HepG2 (cell line): ENCODE measurements at regions not wholly inside any gene's neighbourhood (a gene's known extent, or its start where the extent isn't known, plus 50 kb on each side); places are given as distances from the start of the nearest gene placed in this dataset.

Experiments
- BRD4 ChIP-seq: sonication (generic); formaldehyde crosslinking; IDR thresholded peaks from 2 replicates; pipeline ENCODE4 v1.4.0; 2020; ENCODE audit warnings: missing genetic modification reagents
- GATAD2A ChIP-seq: IDR thresholded peaks from 2 replicates; pipeline ENCODE4 v1.6.1; 2016
- MAFG ChIP-seq: sonication (generic); formaldehyde crosslinking; IDR thresholded peaks from 2 replicates; pipeline ENCODE4 v1.5.1; 2020; ENCODE audit warnings: mild to moderate bottlenecking, missing genetic modification reagents
- POLR2AphosphoS5 ChIP-seq: IDR thresholded peaks from 2 replicates; pipeline ENCODE4 v1.6.1; 2012; ENCODE audit warnings: low read depth, low read length
- TF ChIP-seq, protein P1 (sequence below): sonication (generic); formaldehyde crosslinking; IDR thresholded peaks from 2 replicates; pipeline ENCODE4 v1.5.0; 2020; ENCODE audit warnings: mild to moderate bottlenecking, missing genetic modification reagents, moderate library complexity
- TF ChIP-seq, protein P2 (sequence below): sonication (generic); formaldehyde crosslinking; IDR thresholded peaks from 2 replicates; pipeline ENCODE4 v1.4.0; 2020; ENCODE audit warnings: missing genetic modification reagents

DNA sequence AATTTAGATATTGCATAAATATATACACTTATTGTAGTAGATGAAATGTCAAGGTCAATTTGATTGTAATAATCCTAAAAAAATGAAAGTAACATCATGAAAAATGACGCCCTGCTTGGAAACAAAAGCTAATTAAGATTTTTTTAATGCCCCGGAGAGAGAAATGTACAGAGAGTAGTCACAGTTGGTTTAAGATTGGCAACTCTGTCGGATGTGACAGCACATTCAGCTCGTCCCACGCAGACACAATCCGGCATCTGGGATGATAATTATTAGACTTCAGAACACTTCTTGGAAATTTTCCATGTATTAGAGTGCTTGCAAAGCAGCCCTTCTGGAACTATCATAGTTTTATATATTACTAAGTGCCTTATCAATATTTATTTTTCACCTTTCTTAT, 478.0 kb downstream of the PDHA2 start:
- TF ChIP-seq, protein P1, sequence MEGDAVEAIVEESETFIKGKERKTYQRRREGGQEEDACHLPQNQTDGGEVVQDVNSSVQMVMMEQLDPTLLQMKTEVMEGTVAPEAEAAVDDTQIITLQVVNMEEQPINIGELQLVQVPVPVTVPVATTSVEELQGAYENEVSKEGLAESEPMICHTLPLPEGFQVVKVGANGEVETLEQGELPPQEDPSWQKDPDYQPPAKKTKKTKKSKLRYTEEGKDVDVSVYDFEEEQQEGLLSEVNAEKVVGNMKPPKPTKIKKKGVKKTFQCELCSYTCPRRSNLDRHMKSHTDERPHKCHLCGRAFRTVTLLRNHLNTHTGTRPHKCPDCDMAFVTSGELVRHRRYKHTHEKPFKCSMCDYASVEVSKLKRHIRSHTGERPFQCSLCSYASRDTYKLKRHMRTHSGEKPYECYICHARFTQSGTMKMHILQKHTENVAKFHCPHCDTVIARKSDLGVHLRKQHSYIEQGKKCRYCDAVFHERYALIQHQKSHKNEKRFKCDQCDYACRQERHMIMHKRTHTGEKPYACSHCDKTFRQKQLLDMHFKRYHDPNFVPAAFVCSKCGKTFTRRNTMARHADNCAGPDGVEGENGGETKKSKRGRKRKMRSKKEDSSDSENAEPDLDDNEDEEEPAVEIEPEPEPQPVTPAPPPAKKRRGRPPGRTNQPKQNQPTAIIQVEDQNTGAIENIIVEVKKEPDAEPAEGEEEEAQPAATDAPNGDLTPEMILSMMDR (CRISPR knock-in tag) = no peak
- no peak for TF ChIP-seq BRD4
- no peak for TF ChIP-seq GATAD2A (CRISPR knock-in tag)
- no peak for TF ChIP-seq POLR2AphosphoS5
- no peak for TF ChIP-seq MAFG
- TF ChIP-seq, protein P2, sequence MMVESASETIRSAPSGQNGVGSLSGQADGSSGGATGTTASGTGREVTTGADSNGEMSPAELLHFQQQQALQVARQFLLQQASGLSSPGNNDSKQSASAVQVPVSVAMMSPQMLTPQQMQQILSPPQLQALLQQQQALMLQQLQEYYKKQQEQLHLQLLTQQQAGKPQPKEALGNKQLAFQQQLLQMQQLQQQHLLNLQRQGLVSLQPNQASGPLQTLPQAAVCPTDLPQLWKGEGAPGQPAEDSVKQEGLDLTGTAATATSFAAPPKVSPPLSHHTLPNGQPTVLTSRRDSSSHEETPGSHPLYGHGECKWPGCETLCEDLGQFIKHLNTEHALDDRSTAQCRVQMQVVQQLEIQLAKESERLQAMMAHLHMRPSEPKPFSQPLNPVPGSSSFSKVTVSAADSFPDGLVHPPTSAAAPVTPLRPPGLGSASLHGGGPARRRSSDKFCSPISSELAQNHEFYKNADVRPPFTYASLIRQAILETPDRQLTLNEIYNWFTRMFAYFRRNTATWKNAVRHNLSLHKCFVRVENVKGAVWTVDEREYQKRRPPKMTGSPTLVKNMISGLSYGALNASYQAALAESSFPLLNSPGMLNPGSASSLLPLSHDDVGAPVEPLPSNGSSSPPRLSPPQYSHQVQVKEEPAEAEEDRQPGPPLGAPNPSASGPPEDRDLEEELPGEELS (CRISPR knock-in tag) = no peak
